ENCODE measurements at regions not wholly inside any gene's neighbourhood (a gene's known extent, or its start where the extent isn't known, plus 50 kb on each side); places are given as distances from the start of the nearest gene placed in this dataset.

GRCh38 chr14:70256601-70257000 is 67.8 kb upstream of the SLC8A3 start:
- no peak for TF ChIP-seq CTCF (IDR thresholded peaks at IDR 0.05)
- no peak for TF ChIP-seq REST (IDR thresholded peaks at IDR 0.05; ENCODE audit: insufficient read depth in 1 of 2, low read depth in 2 of 2, low read length in 1 of 2)
- no peak for TF ChIP-seq SIN3A (IDR thresholded peaks at IDR 0.05; ENCODE audit: borderline replicate concordance, insufficient read depth, low read depth, low read length)
- TF ChIP-seq TCF7L2 (IDR thresholded peaks at IDR 0.05; ENCODE audit: low read depth, low read length): no peak

All from Panc1 (cell line).